ENCODE measurements at regions not wholly inside any gene's neighbourhood (a gene's known extent, or its start where the extent isn't known, plus 50 kb on each side); places are given as distances from the start of the nearest gene placed in this dataset.

DNA sequence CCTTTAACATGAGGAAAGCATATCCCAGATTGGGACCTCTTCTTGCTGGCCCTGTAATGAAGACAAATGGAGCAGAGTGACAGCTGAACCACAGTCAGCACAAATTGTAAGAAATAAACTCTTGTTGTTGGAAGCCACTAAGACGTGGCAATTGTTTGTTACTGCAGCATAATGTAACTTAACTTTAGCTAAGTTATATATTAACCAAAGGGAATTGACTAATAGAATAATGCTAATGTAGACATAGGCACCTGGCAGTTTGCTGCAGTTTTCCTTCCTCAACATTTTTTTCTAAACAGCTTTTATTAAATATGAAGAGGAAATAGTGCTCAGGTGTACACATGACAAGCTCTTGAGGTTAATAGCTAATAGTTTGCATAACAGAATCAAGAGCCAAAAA is 300.7 kb upstream of the SLC30A5 start:
- TF ChIP-seq, protein P1, sequence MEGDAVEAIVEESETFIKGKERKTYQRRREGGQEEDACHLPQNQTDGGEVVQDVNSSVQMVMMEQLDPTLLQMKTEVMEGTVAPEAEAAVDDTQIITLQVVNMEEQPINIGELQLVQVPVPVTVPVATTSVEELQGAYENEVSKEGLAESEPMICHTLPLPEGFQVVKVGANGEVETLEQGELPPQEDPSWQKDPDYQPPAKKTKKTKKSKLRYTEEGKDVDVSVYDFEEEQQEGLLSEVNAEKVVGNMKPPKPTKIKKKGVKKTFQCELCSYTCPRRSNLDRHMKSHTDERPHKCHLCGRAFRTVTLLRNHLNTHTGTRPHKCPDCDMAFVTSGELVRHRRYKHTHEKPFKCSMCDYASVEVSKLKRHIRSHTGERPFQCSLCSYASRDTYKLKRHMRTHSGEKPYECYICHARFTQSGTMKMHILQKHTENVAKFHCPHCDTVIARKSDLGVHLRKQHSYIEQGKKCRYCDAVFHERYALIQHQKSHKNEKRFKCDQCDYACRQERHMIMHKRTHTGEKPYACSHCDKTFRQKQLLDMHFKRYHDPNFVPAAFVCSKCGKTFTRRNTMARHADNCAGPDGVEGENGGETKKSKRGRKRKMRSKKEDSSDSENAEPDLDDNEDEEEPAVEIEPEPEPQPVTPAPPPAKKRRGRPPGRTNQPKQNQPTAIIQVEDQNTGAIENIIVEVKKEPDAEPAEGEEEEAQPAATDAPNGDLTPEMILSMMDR (IDR thresholded peaks at IDR 0.05): no peak
- no peak for TF ChIP-seq ZFX (IDR thresholded peaks at IDR 0.05; ENCODE audit: borderline replicate concordance)
